Epidermal melanocyte (primary cell): ENCODE measurements at regions not wholly inside any gene's neighbourhood (a gene's known extent, or its start where the extent isn't known, plus 50 kb on each side); places are given as distances from the start of the nearest gene placed in this dataset.
"Not testable (repeated sequence)": the region's sequence is repeated elsewhere in the genome, so short reads cannot be mapped to it uniquely, and the experiment has no call there.

Experiments
- DNase-seq: peaks from one replicate; pipeline ENCODE4 v3.0.0; 2011; ENCODE audit warnings: low spot score; ENCODE audit not compliant: insufficient read length

GRCh38 chr1:104136621-104137020, 386.9 kb downstream of the AMY1C start:
- DNase-seq = no peak

GRCh38 chr1:104156738-104157137, 407.0 kb downstream of the AMY1C start:
- DNase-seq = no peak

GRCh38 chr1:104163912-104164476, 414.3 kb downstream of the AMY1C start:
- no peak for DNase-seq

DNA sequence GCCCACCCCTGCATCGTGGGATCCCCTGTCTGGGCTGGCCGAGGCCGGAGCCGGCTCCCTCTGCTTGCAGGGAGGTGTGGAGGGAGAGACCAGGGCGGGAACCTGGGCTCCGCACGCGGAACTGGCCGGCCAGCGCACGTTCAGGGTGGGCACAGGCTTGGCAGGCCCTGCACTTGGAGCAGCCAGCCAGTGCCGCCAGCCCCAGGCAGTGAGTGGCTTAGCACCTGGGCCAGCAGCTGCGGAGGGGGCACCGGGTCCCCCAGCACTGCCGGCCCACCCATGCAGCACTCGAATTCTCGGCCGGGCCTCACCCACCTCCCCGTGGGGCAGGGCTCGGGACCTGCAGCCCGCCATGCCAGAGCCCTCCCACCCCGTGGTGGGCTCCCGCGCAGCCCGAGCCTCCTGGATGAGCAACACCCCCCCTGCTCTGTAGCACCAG, 422.6 kb downstream of the AMY1C start:
- no peak for DNase-seq

- DNase-seq = no peak
Observed at GRCh38 chr1:104182251-104182650, 432.6 kb downstream of the AMY1C start.

GRCh38 chr1:104189207-104189606, 439.5 kb downstream of the AMY1C start:
- DNase-seq = no peak

GRCh38 chr1:104190821-104191220, 441.1 kb downstream of the AMY1C start:
- DNase-seq = no peak

DNA sequence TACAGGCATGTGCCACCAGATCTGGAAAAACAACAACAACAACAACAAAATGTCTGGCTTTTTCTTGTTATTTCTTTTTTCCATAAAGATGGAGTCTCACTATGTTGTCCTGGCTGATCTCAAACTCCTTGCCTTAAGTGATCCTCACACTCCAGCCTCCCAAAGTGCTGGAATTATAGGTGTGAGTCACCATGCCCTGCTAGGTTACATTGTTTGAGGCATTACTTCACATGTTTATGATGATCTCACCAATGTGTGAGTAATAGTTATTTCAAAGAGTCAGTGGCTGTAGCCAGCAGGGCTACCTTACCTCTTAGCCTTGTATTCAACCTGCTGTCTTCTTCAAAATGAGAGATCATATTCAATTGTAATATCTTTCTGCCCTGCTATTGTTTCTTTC, 445.7 kb downstream of the AMY1C start:
- DNase-seq = no peak

DNA sequence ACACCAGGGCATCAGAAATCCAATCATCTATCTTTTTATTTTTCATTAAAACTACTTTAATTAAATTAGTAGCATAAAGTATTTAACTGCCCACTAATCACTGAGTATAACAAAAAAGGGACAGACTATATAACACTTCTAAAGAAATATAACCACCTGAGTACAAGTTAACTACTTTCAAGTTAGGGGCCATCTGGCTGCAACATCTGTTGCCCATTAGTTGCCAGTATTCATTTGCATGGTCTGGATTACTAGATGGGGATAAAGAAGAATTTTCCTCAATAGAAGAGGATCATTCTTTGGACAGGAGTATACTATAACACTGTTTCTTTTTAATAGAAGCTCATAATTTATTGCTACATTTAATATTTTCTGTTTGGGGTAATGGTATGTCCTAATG, 446.4 kb downstream of the AMY1C start:
- no peak for DNase-seq

DNA sequence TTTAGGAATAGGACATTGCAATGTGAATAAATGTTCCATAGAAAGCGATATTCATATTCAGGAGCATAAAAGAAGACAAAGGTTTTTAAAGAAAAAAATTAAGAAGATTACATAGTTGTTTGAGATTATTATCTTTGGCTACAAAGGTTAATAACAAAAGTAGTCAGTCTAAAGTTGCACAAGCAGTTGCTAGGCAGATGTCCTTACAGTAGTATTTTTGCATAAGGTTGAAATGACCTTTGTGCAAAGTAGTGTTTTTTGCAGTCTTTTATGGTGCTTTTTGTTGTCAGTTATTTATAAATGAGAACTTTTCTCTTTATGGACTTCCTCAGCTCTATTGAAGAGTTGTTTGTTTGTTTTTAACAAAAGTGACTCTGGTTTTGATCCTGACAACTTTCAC, 447.8 kb downstream of the AMY1C start:
- no peak for DNase-seq

GRCh38 chr1:104212239-104212638, 462.5 kb downstream of the AMY1C start:
- DNase-seq = no peak

DNA sequence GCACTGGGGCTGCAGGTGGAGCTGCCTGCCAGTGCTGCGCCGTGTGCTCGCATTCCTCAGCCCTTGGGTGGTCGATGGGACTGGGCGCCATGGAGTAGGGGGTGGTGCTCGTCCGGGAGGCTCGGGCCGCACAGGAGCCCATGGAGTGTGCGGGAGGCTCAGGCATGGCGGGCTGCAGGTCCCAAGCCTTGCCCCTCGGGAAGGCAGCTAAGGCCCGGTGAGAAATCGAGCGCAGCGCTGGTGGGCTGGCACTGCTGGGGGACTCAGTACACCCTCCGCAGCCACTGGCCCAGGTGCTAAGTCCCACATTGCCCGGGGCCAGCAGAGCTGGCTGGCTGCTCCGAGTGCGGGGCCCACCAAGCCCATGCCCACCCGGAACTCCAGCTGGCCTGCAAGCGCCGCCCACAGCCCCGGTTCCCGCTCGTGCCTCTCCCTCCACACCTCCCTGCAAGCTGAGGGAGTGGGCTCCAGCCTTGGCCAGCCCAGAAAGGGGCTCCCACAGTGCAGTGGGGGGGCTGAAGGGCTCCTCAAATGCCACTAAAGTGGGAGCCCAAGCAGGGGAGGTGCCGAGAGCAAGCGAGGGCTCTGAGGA, 467.8 kb downstream of the AMY1C start:
- DNase-seq = not testable (repeated sequence)

GRCh38 chr1:104229860-104230259, 480.2 kb downstream of the AMY1C start:
- DNase-seq = no peak

GRCh38 chr1:104231676-104232075, 482.0 kb downstream of the AMY1C start:
- DNase-seq = no peak

DNA sequence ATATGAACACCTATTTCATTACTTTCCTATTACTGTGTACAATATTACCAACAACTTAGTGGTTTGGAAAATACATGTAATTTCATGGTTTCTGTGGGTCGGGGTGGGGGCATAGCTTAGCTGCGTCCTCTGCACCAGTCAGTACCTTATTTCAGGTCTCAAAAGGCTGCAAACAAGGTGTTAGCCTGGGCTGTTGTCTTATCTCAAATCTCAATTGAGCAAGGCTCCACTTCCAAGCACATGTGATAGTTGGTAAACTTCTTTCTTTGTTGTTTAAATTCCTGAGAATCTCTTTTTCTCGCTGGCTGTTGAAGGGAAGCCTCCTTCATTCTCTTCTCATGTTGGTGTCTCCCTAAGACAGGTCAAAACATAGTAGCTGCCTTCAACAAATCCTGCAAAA, 485.4 kb downstream of the AMY1C start:
- no peak for DNase-seq

DNA sequence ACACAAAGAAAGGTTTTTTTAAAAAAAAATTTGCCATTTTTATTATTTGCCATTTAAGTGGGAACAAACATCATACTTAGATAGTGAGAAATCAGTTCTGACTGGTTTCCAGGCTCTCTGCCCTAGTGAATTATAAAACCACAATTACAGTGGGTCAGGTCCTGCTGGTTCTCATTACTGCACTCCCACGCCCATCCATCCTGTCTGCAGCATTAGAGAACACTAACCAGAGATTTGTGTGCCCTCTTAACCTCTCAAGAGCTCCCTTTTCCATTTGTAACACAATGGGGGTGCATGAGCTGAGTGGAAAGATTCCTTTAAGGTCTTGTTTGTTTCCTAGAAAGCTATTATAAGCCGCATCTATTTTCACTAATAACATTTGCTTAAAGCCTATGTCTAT, 489.3 kb downstream of the AMY1C start:
- DNase-seq = no peak

DNA sequence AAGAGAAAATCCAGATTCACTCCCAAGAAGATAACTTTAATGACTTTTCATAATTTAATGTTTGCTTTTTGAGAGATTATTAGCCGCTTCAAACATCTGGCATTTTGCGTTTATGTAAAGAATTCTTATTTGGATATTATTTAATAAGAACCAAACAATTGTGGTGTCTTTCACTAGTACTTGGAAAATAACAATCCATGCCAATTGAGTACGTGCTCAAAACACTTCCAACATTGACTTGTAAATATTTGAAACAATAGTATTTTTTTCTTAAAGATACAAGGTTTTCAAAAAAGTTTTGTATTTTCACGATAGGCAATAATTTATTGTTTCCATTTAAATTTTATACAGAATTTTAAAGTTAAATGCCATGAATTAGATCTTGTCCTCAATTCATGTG, 498.7 kb downstream of the AMY1C start:
- DNase-seq = no peak

DNA sequence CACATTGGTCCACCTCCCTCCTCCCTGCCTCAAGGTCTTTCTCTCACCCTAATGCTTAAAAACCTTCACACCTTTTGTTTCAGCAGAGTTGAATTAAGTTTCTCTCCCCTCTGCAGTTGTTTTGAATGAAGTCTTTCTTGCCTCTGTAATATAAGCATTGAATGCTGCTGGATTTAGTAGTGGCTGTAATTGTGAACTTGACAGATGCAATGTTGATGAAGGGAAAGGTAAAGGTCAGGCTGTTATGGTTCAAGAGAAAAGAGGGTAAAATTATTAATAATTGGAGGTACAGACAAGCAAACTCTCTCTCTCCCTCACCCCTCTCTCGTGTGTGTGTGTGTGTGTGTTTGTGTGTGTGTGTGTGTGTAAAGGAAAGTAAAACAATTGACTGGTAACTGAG, 509.8 kb downstream of the AMY1C start:
- DNase-seq = no peak

DNA sequence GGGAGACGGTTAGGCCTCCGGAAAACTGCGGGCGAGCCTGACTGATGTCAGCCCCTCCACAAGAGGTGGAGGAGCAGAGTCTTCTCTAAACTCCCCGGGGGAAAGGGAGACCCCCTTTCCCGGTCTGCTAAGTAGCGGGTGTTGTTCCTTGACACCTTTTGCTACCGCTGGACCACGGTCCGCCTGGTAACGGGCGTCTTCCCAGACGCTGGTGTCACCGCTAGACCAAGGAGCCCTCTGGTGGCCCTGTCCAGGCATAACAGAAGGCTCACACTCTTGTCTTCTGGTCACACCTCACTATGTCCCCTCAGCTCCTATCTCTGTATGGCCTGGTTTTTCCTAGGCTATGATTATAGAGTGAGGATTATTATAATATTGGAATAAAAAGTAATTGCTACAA, 513.4 kb downstream of the AMY1C start:
- not testable (repeated sequence) for DNase-seq

DNA sequence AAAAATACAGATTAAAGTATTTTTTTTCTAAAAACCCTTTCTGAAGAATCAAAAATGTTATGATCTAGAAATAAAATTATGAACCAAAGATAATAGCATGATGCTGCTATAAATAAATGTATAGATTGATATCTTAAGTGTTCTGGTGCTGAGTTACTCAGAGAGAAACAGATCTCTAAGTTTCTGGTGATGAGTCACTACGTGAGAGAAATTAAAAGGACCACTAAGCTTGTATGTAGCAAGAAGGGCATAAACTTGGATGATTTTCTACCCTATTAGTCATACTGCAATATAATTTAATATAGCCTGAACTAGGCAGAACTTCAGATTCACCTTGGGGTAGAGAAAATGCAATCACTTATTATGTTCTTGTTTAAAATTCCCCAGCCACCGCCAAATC, 514.8 kb downstream of the AMY1C start:
- DNase-seq = no peak

DNA sequence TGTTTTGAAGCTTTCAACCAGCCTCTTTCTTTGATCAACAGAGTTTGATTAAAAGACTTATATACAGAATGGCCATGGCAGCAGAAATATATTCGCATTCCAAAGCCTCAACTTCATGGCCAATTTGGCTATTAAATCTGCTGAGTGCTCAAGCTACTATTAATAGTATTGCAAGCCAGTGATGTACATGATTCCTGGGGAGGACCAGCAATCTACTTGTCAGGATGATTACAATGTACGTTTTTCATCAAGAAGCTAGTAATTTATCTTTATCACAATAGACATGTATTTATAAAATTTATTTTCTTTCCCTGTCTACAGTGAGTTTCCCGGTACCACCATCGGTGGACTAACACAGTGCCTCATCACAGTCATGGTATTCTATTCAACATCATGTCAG, 515.5 kb downstream of the AMY1C start:
- DNase-seq = no peak

DNA sequence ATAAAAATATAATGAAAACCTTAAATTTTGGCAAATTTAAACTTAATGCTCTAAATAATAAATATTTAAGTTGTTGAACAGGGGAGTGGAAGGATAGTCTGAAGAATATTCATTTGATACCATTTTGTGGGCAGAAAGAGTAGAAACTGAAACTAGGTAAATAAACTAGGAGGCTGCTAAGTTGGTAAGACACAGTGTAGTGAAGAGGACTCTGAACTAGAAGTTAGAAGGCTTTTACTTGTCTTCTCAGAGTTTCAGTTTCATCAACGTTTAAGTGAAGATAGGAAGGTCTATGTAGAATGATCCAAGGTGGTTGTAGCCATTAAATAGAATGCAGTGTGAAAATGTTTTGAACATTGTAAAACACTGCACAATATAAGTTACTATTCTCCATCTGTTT, 516.9 kb downstream of the AMY1C start:
- DNase-seq = no peak

- DNase-seq = not testable (repeated sequence)
Observed at GRCh38 chr1:104288322-104288721, 538.6 kb downstream of the AMY1C start.

- DNase-seq = no peak
Observed at GRCh38 chr1:104291156-104291555, 541.5 kb downstream of the AMY1C start.
